B cell (primary cell): ENCODE measurements at regions not wholly inside any gene's neighbourhood (a gene's known extent, or its start where the extent isn't known, plus 50 kb on each side); places are given as distances from the start of the nearest gene placed in this dataset.

ENCODE experiments used
- ATAC-seq: fragments of 200-7000 bp; cut with Tn5 transposase; one replicate; pipeline ENCODE4 v1.10.0; 2021; ENCODE audit warnings: low read depth, mild to moderate bottlenecking, moderate number of reproducible peaks, moderate library complexity
- CTCF ChIA-PET: fragments of 350-600 bp; sonication (Branson Sonifier 250); formaldehyde crosslinking; loops from one replicate; lab custom pipeline; 2021; ENCODE audit warnings: antibody characterized with exemption, inconsistent platforms; lab: Charles Lee
- POLR2A ChIA-PET: fragments of 350-600 bp; sonication (Branson Sonifier 250); formaldehyde crosslinking; loops from one replicate; lab custom pipeline; 2021; ENCODE audit warnings: antibody characterized with exemption; lab: Charles Lee
- DNase-seq: peaks from one replicate; pipeline ENCODE4 v3.0.0; 2013
- H2AFZ ChIP-seq: 2 replicates; pipeline ENCODE4 v1.6.1; 2012; ENCODE audit warnings: mild to moderate bottlenecking, low read depth, low read length; ENCODE audit not compliant: insufficient read depth, poor library complexity, severe bottlenecking
- H3K27ac ChIP-seq, 2 donors: 1 replicate in 1 of 2; 2 replicates in 1 of 2; pipeline ENCODE4 v1.5.1; 2012 to 2013; ENCODE audit warnings: low read length in 2 of 2, mild to moderate bottlenecking in 2 of 2, moderate library complexity in 1 of 2
- H3K27me3 ChIP-seq, 4 experiments: fragments of 200-600 bp in 1 of 4; sonication (generic) in 1 of 4; replicated peaks in 1 of 4; 1 replicate in 2 of 4; 2 replicates in 2 of 4; pipeline versions ENCODE4 v1.6.1 to v1.7.0; 2013 to 2016; ENCODE audit warnings: low read length in 3 of 4, mild to moderate bottlenecking in 2 of 4, mixed read lengths in 1 of 4, moderate library complexity in 1 of 4; ENCODE audit not compliant: insufficient read depth in 4 of 4, control insufficient read depth in 3 of 4; ENCODE audit errors: control extremely low read depth in 1 of 4
- H3K36me3 ChIP-seq, 2 experiments: replicated peaks in 1 of 2; 1 replicate in 1 of 2; 2 replicates in 1 of 2; pipeline versions ENCODE4 v1.6.1 to v1.7.1; 2013; ENCODE audit warnings: low read length in 1 of 2; ENCODE audit not compliant: insufficient read depth in 2 of 2, control insufficient read depth in 1 of 2; ENCODE audit errors: control extremely low read depth in 1 of 2, extremely low read depth in 1 of 2
- H3K4me1 ChIP-seq, 2 donors: fragments of 200-600 bp in 1 of 2; sonication (generic) in 1 of 2; 1 replicate in 1 of 2; 2 replicates in 1 of 2; pipeline versions ENCODE4 v1.5.1 to v1.6.1; 2013 to 2017; ENCODE audit warnings: low read length in 2 of 2; ENCODE audit not compliant: control insufficient read depth in 2 of 2, insufficient read depth in 2 of 2
- H3K4me2 ChIP-seq: replicated peaks from 2 replicates; pipeline ENCODE3; 2012; ENCODE audit warnings: mild to moderate bottlenecking, low read depth, low read length; ENCODE audit not compliant: poor library complexity, severe bottlenecking
- H3K4me3 ChIP-seq, 5 experiments: fragments of 200-600 bp in 1 of 5; sonication (generic) in 1 of 5; 1 replicate in 3 of 5; 2 replicates in 2 of 5; pipeline versions ENCODE4 v1.5.1 to v1.7.0; 2011 to 2016; ENCODE audit warnings: low read length in 4 of 5, mild to moderate bottlenecking in 4 of 5, low read depth in 2 of 5, control low read depth in 1 of 5, moderate library complexity in 1 of 5; ENCODE audit not compliant: insufficient read depth in 1 of 5; ENCODE audit errors: control extremely low read depth in 1 of 5, extremely low read depth in 1 of 5
- H3K79me2 ChIP-seq: fragments of 200-600 bp; sonication (generic); one replicate; pipeline ENCODE4 v1.6.0; 2016; ENCODE audit warnings: low read length; ENCODE audit not compliant: control insufficient read depth, insufficient read depth
- H3K9ac ChIP-seq: fragments of 200-600 bp; sonication (generic); 2 replicates; pipeline ENCODE4 v1.6.1; 2017; ENCODE audit warnings: mild to moderate bottlenecking, low read length, moderate library complexity
- H3K9me3 ChIP-seq, 3 donors: one replicate each; pipeline versions ENCODE4 v1.6.1 to v1.7.1; 2013; ENCODE audit warnings: low read length in 2 of 3; ENCODE audit not compliant: control insufficient read depth in 2 of 3, insufficient read depth in 1 of 3; ENCODE audit errors: control extremely low read depth in 1 of 3
- H4K20me1 ChIP-seq: 2 replicates; pipeline ENCODE4 v1.6.0; 2012; ENCODE audit warnings: mild to moderate bottlenecking, low read length; ENCODE audit not compliant: insufficient read depth, control insufficient read depth, poor library complexity, severe bottlenecking
- H3K27ac Mint-ChIP-seq: one replicate; pipeline ENCODE4 v1.8.0; 2021; ENCODE audit warnings: mixed read lengths
- H3K27me3 Mint-ChIP-seq: one replicate; pipeline ENCODE4 v1.8.0; 2021; ENCODE audit warnings: mixed read lengths
- H3K4me1 Mint-ChIP-seq: one replicate; pipeline ENCODE4 v1.8.0; 2021; ENCODE audit warnings: mixed read lengths
- H3K4me3 Mint-ChIP-seq: one replicate; pipeline ENCODE4 v1.8.0; 2021; ENCODE audit warnings: mixed read lengths
- H3K9me3 Mint-ChIP-seq: one replicate; pipeline ENCODE4 v1.8.0; 2022; ENCODE audit warnings: mixed read lengths; ENCODE audit not compliant: insufficient read depth
- CTCF ChIP-seq: fragments of 200-600 bp; IDR thresholded peaks from one replicate; pipeline ENCODE4 v1.8.0; 2022; ENCODE audit warnings: antibody characterized with exemption, mild to moderate bottlenecking
- EZH2 ChIP-seq: IDR thresholded peaks from 2 replicates; pipeline ENCODE4 v1.6.1; 2012; ENCODE audit warnings: borderline replicate concordance, low read depth, mild to moderate bottlenecking, moderate library complexity, low read length; ENCODE audit not compliant: insufficient read depth, poor library complexity, severe bottlenecking
- WGBS: methylation state at CpG from one replicate; pipeline ENCODE4 v1.1.5; 2013; ENCODE audit warnings: missing lambda C conversion rate; ENCODE audit not compliant: insufficient coverage; 5-methylcytosine and 5-hydroxymethylcytosine counted together
- intact Hi-C: fragments of 100-400 bp; cut with micrococcal nuclease; formaldehyde crosslinking; loops from one replicate; pipeline ENCODE4 v1.10.0; 2022

GRCh38 chr11:101721270-101721669, 137.5 kb upstream of the TRPC6 start:
- no peak for ATAC-seq
- CTCF ChIA-PET = interaction anchor here (0.6 kb wide), 1 partner anchor 900 kb away, joined by 4 read pairs; no protein-coding TSS in a partner anchor
- DNase-seq = no peak
- Mint-ChIP-seq H3K4me3 (no peak overlapping the region), H3K27me3 (no peaks in the 10 kb centered on the region), H3K9me3 (no peaks in the 10 kb centered on the region), H3K27ac (no peak overlapping the region), H3K4me1 (no peaks in the 10 kb centered on the region)
- H3K79me2 ChIP-seq = no peaks in the 10 kb centered on the region
- no peaks in the 10 kb centered on the region for H3K4me1 ChIP-seq
- intact Hi-C loops = no loop called here
- 100% methylated on average over 3 of the region's 5 CpGs for WGBS
- no peak overlapping the region for H3K4me3 ChIP-seq
- H3K9me3 ChIP-seq = no peaks in the 10 kb centered on the region
- no peaks in the 10 kb centered on the region for H3K27me3 ChIP-seq
- POLR2A ChIA-PET = no interaction called here
- H4K20me1 ChIP-seq = no peaks in the 10 kb centered on the region
- no peak overlapping the region for H3K4me2 ChIP-seq
- no peak overlapping the region for H2AFZ ChIP-seq
- TF ChIP-seq CTCF = no peak
- TF ChIP-seq EZH2 = no peak
- H3K9ac ChIP-seq = no peak overlapping the region
- H3K36me3 ChIP-seq = no peaks in the 10 kb centered on the region
- H3K27ac ChIP-seq = no peak overlapping the region

GRCh38 chr11:101718402-101718801, 134.6 kb upstream of the TRPC6 start:
- Histone ChIP-seq H3K4me1 (no peaks in the 10 kb centered on the region), H4K20me1 (no peaks in the 10 kb centered on the region), H3K36me3 (no peaks in the 10 kb centered on the region), H3K9me3 (no peaks in the 10 kb centered on the region), H2AFZ (no peak overlapping the region), H3K4me3 (no peak overlapping the region), H3K79me2 (no peaks in the 10 kb centered on the region), H3K27ac (no peak overlapping the region), H3K27me3 (no peaks in the 10 kb centered on the region), H3K9ac (no peak overlapping the region), H3K4me2 (no peak overlapping the region)
- no peak overlapping the region for H3K4me3 Mint-ChIP-seq
- H3K4me1 Mint-ChIP-seq = no peaks in the 10 kb centered on the region
- no peak for ATAC-seq
- no peak for DNase-seq
- TF ChIP-seq CTCF = no peak
- no peak for TF ChIP-seq EZH2
- no peaks in the 10 kb centered on the region for H3K27me3 Mint-ChIP-seq
- ChIA-PET POLR2A (no interaction called here), CTCF (no interaction called here)
- no CpG with 5 or more reads among the region's 4 CpGs for WGBS
- H3K27ac Mint-ChIP-seq = no peak overlapping the region
- intact Hi-C loops = no loop called here
- no peaks in the 10 kb centered on the region for H3K9me3 Mint-ChIP-seq
